IMR-90 (cell line): ENCODE measurements at regions not wholly inside any gene's neighbourhood (a gene's known extent, or its start where the extent isn't known, plus 50 kb on each side); places are given as distances from the start of the nearest gene placed in this dataset.
"Not testable (repeated sequence)": the region's sequence is repeated elsewhere in the genome, so short reads cannot be mapped to it uniquely, and the experiment has no call there.

Experiments used
- ATAC-seq: fragments of 200-7000 bp; cut with Tn5 transposase; 2 replicates; pipeline ENCODE4 v1.9.1; 2020; ENCODE audit warnings: low read depth, mild to moderate bottlenecking, moderate library complexity
- BruUV-seq: library from RNA; stranded (reverse); fragments of 400-500 nt; replicated peaks from 2 replicates; lab custom pipeline; 2021; lab: Mats Ljungman, UMichigan
- CTCF ChIA-PET: fragments of 300-600 bp; formaldehyde crosslinking; extraction: SDS; loops from one replicate; lab custom pipeline; 2021; ENCODE audit warnings: antibody characterized with exemption; lab: Yijun Ruan, JAX
- POLR2A ChIA-PET: fragments of 300-600 bp; sonication (Branson Sonifier 250); formaldehyde crosslinking; loops from one replicate; lab custom pipeline; 2022; ENCODE audit warnings: antibody characterized with exemption; ENCODE audit not compliant: unreplicated experiment; lab: Charles Lee
- DNase-seq: peaks from one replicate; pipeline ENCODE4 v3.0.0; 2013
- H2AFZ ChIP-seq: replicated peaks from 2 replicates; pipeline ENCODE3; 2013; ENCODE audit warnings: low read length, mild to moderate bottlenecking; ENCODE audit not compliant: poor library complexity
- H2AK5ac ChIP-seq: 2 replicates; pipeline ENCODE4 v1.6.1; 2013; ENCODE audit warnings: low read depth, low read length, inconsistent platforms
- H2AK9ac ChIP-seq: replicated peaks from 2 replicates; pipeline ENCODE3; 2013; ENCODE audit warnings: mild to moderate bottlenecking, low read depth, low read length, moderate library complexity; ENCODE audit not compliant: poor library complexity
- H2BK120ac ChIP-seq: 2 replicates; pipeline ENCODE4 v1.6.1; 2013; ENCODE audit warnings: low read depth, low read length, inconsistent platforms
- H2BK15ac ChIP-seq: 3 replicates; pipeline ENCODE4 v1.6.1; 2013; ENCODE audit warnings: low read depth, low read length, inconsistent platforms
- H2BK20ac ChIP-seq: 2 replicates; pipeline ENCODE4 v1.6.1; 2013; ENCODE audit warnings: low read depth, mild to moderate bottlenecking, inconsistent platforms, low read length, moderate library complexity
- H2BK5ac ChIP-seq: 2 replicates; pipeline ENCODE4 v1.6.1; 2013; ENCODE audit warnings: mild to moderate bottlenecking, low read depth, low read length, inconsistent platforms; ENCODE audit not compliant: poor library complexity, severe bottlenecking
- H3K14ac ChIP-seq: replicated peaks from 2 replicates; pipeline ENCODE4 v1.6.1; 2013; ENCODE audit warnings: low read depth, low read length, inconsistent platforms
- H3K18ac ChIP-seq: 2 replicates; pipeline ENCODE4 v1.6.1; 2013; ENCODE audit warnings: low read depth, low read length, control low read depth
- H3K23ac ChIP-seq: 2 replicates; pipeline ENCODE4 v1.6.1; 2013; ENCODE audit warnings: low read depth, low read length, inconsistent platforms
- H3K27ac ChIP-seq: 2 replicates; pipeline ENCODE4 v1.5.1; 2013; ENCODE audit warnings: mild to moderate bottlenecking, control low read depth, low read length; ENCODE audit not compliant: insufficient read depth
- H3K27me3 ChIP-seq: 2 replicates; pipeline ENCODE4 v1.6.1; 2013; ENCODE audit warnings: low read length; ENCODE audit not compliant: control insufficient read depth, insufficient read depth
- H3K36me3 ChIP-seq: 2 replicates; pipeline ENCODE4 v1.6.1; 2013; ENCODE audit warnings: low read length, mixed read lengths; ENCODE audit not compliant: control insufficient read depth, insufficient read depth
- H3K4ac ChIP-seq: 2 replicates; pipeline ENCODE4 v1.6.1; 2013; ENCODE audit warnings: low read depth, low read length, inconsistent platforms
- H3K4me1 ChIP-seq: 2 replicates; pipeline ENCODE4 v1.6.1; 2013; ENCODE audit warnings: low read length, mixed read lengths; ENCODE audit not compliant: control insufficient read depth, insufficient read depth
- H3K4me2 ChIP-seq: 2 replicates; pipeline ENCODE4 v1.6.1; 2013; ENCODE audit warnings: low read depth, mild to moderate bottlenecking, control low read depth, low read length, moderate library complexity
- H3K4me3 ChIP-seq: 2 replicates; pipeline ENCODE4 v1.5.1; 2013; ENCODE audit warnings: low read depth, mild to moderate bottlenecking, control low read depth, low read length, moderate library complexity; ENCODE audit not compliant: insufficient read depth
- H3K56ac ChIP-seq: 2 replicates; pipeline ENCODE4 v1.6.1; 2013; ENCODE audit warnings: low read length, inconsistent platforms; ENCODE audit not compliant: insufficient read depth; ENCODE audit errors: extremely low read depth
- H3K79me1 ChIP-seq, 2 experiments: 2 replicates each; pipeline ENCODE4 v1.6.1; 2013; ENCODE audit warnings: low read length in 2 of 2, inconsistent platforms in 1 of 2, low read depth in 1 of 2
- H3K9ac ChIP-seq: 2 replicates; pipeline ENCODE4 v1.6.1; 2013; ENCODE audit warnings: low read depth, low read length, control low read depth
- H3K9me1 ChIP-seq: 2 replicates; pipeline ENCODE4 v1.6.1; 2013; ENCODE audit warnings: low read length, inconsistent platforms; ENCODE audit not compliant: insufficient read depth
- H3K9me3 ChIP-seq: 2 replicates; pipeline ENCODE4 v1.6.1; 2013; ENCODE audit warnings: low read length; ENCODE audit not compliant: control insufficient read depth, insufficient read depth
- H4K20me1 ChIP-seq: 2 replicates; pipeline ENCODE4 v1.6.1; 2013; ENCODE audit warnings: low read length, inconsistent platforms; ENCODE audit not compliant: insufficient read depth
- H4K5ac ChIP-seq: 2 replicates; pipeline ENCODE4 v1.6.1; 2013; ENCODE audit warnings: mild to moderate bottlenecking, low read depth, low read length, control low read depth
- H4K8ac ChIP-seq, 2 experiments: 2 replicates each; pipeline ENCODE4 v1.6.1; 2013; ENCODE audit warnings: low read depth in 2 of 2, low read length in 2 of 2, control low read depth in 1 of 2, inconsistent platforms in 1 of 2
- H4K91ac ChIP-seq: 2 replicates; pipeline ENCODE4 v1.6.1; 2013; ENCODE audit warnings: low read depth, low read length, inconsistent platforms; ENCODE audit not compliant: insufficient read depth
- CTCF ChIP-seq: conservative IDR thresholded peaks from 2 replicates; pipeline ENCODE4 v1.5.1; 2012; ENCODE audit warnings: mild to moderate bottlenecking, low read depth, low read length, improper control_type of control experiment
- ELK1 ChIP-seq: fragments of 150-350 bp; IDR thresholded peaks from 2 replicates; pipeline ENCODE4 v1.6.1; 2016; ENCODE audit warnings: low read depth, mild to moderate bottlenecking, low read length, moderate library complexity, borderline replicate concordance
- FOS ChIP-seq: fragments of 150-350 bp; IDR thresholded peaks from 2 replicates; pipeline ENCODE4 v1.6.1; 2016; ENCODE audit warnings: low read depth, low read length
- MAFK ChIP-seq: IDR thresholded peaks from 2 replicates; pipeline ENCODE4 v1.6.1; 2012; ENCODE audit warnings: low read depth, low read length, improper control_type of control experiment
- POLR2A ChIP-seq: IDR thresholded peaks from 2 replicates; pipeline ENCODE4 v1.6.1; 2012; ENCODE audit warnings: mild to moderate bottlenecking, low read depth, low read length
- RCOR1 ChIP-seq: IDR thresholded peaks from 2 replicates; pipeline ENCODE4 v1.6.1; 2012; ENCODE audit warnings: mild to moderate bottlenecking, low read length, improper control_type of control experiment; ENCODE audit not compliant: insufficient replicate concordance
- WGBS, 2 experiments: methylation state at CpG; one replicate each; pipeline versions ENCODE4 v1.1.5 to v1.1.7; 2013; ENCODE audit warnings: missing lambda C conversion rate in 2 of 2; ENCODE audit not compliant: insufficient read length in 1 of 2; ENCODE audit errors: extremely low coverage in 2 of 2; 5-methylcytosine and 5-hydroxymethylcytosine counted together
- dilution Hi-C: fragments of 300-500 bp; cut with HindIII; formaldehyde crosslinking; loops from one replicate; pipeline ENCODE4 v1.14.3; 2018; ENCODE audit warnings: low sequenced_read_pairs; ENCODE audit not compliant: unreplicated experiment
- in situ Hi-C: fragments of 300-500 bp; cut with MboI; formaldehyde crosslinking; loops from 3 replicates; pipeline ENCODE4 v1.14.3; 2019; ENCODE audit warnings: low sequenced_read_pairs, inconsistent platforms, mixed read lengths
- intact Hi-C: fragments of 100-400 bp; cut with micrococcal nuclease; formaldehyde crosslinking; loops from 2 replicates; pipeline ENCODE4 v1.10.0; 2022

GRCh38 chr1:187999973-188000372 is 1171.2 kb downstream of the PLA2G4A start:
- Histone ChIP-seq H4K91ac (no peak overlapping the region), H2BK20ac (no peak overlapping the region), H3K9ac (no peak overlapping the region), H4K8ac (no peak overlapping the region), H2BK15ac (no peak overlapping the region), H3K79me1 (no peaks in the 10 kb centered on the region), H2BK5ac (no peak overlapping the region), H3K14ac (no peak overlapping the region), H4K20me1 (no peaks in the 10 kb centered on the region), H3K56ac (no peak overlapping the region), H3K27me3 (no peaks in the 10 kb centered on the region), H2AFZ (no peak overlapping the region), H3K18ac (no peak overlapping the region), H3K23ac (no peak overlapping the region), H4K5ac (no peak overlapping the region), H3K4me3 (no peak overlapping the region), H2AK5ac (no peak overlapping the region), H3K4ac (no peak overlapping the region), H3K36me3 (no peaks in the 10 kb centered on the region), H3K27ac (no peak overlapping the region), H3K9me1 (no peaks in the 10 kb centered on the region), H2BK120ac (no peak overlapping the region), H3K9me3 (no peaks in the 10 kb centered on the region), H3K4me2 (no peak overlapping the region), H2AK9ac (no peak overlapping the region), H3K4me1 (no peaks in the 10 kb centered on the region)
- TF ChIP-seq CTCF (peak; percentile 32), POLR2A (no peak), MAFK (no peak), RCOR1 (no peak), ELK1 (no peak), FOS (no peak)
- ChIA-PET POLR2A (no interaction called here), CTCF (no interaction called here)
- dilution Hi-C loops: no loop called here
- intact Hi-C loops: no loop called here
- DNase-seq: peak; percentile 17
- ATAC-seq: 0 out of 2 replicates have a peak, but pooled peaks have one; percentile 29
- in situ Hi-C loops: no loop called here
- BruUV-seq: no TSS peak

- H2BK120ac ChIP-seq, intact Hi-C loops, H3K4ac ChIP-seq, H3K27me3 ChIP-seq, H4K20me1 ChIP-seq, H3K4me2 ChIP-seq, H4K5ac ChIP-seq, H3K9me3 ChIP-seq, H2AFZ ChIP-seq, dilution Hi-C loops, BruUV-seq, in situ Hi-C loops, H3K23ac ChIP-seq, H2BK15ac ChIP-seq, H3K9ac ChIP-seq, H3K36me3 ChIP-seq, H2BK5ac ChIP-seq, H3K4me3 ChIP-seq, H3K4me1 ChIP-seq, H4K91ac ChIP-seq, H2AK5ac ChIP-seq, H3K14ac ChIP-seq, H3K79me1 ChIP-seq, H2BK20ac ChIP-seq, H3K27ac ChIP-seq, H3K56ac ChIP-seq, H2AK9ac ChIP-seq, H4K8ac ChIP-seq, POLR2A ChIA-PET, DNase-seq, CTCF ChIA-PET, ATAC-seq, H3K9me1 ChIP-seq, H3K18ac ChIP-seq: not testable (repeated sequence)
- no CpG with 5 or more reads among the region's 1 CpG for WGBS, 2 experiments
Measured at GRCh38 chr1:188003687-188004086, 1174.9 kb downstream of the PLA2G4A start.
